ENCODE measurements at regions not wholly inside any gene's neighbourhood (a gene's known extent, or its start where the extent isn't known, plus 50 kb on each side); places are given as distances from the start of the nearest gene placed in this dataset.

- Histone ChIP-seq H3K9me3 (no peaks in the 10 kb centered on the region), H3K4me1 (peaks cover 0 to 7% (median 0%) of the 10 kb centered on the region in 4 donors), H3K27me3 (peaks cover 0 to 5% (median 0%) of the 10 kb centered on the region in 3 donors), H3K4me3 (no peak overlapping the region), H3K27ac (no peak overlapping the region), H3K36me3 (no peaks in the 10 kb centered on the region)
- peak in 1 of 2 donors; percentile 39 for DNase-seq
- TF ChIP-seq EP300 (IDR thresholded peaks at IDR 0.05) (no peak), POLR2AphosphoS5 (IDR thresholded peaks at IDR 0.05) (no peak), CTCF (IDR thresholded peaks at IDR 0.05) (peak in 2 of 7 experiments; percentile 38 to 40)
- intact Hi-C loops (cut with DNase I; ENCODE audit: low total_unique reads) = no loop called here
- WGBS, 5 donors = 34 to 42% (median 38%) methylated on average over 5 of the region's 5 CpGs
Measured at GRCh38 chr7:142557971-142558582, 191.2 kb upstream of the PRSS1 start.

DNA sequence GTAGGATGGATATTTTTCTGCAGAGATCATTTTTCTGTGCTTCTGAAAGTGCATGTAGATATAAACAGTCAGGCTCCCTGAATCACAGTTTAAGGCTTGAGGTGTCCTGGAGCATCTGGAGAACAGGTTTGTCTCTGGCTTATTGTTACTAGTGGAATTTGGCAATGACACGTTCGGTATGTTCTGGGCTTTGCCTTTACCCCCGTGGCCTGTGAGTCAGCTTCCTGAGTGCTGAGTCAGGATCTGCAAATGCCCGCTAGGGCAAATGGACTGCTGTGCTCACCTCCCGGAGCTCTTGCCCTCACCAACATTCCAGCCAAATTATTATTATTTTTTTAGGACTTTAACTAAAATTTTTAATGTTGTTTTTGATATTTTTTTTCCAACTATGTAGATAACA, 192.5 kb upstream of the PRSS1 start:
- H3K9me3 ChIP-seq = no peaks in the 10 kb centered on the region
- intact Hi-C loops (cut with DNase I; ENCODE audit: low total_unique reads) = no loop called here
- H3K4me3 ChIP-seq = no peak overlapping the region
- H3K27me3 ChIP-seq = peaks cover 0 to 5% (median 0%) of the 10 kb centered on the region in 3 donors
- DNase-seq = peak; percentile 10 to 38
- TF ChIP-seq POLR2AphosphoS5 (IDR thresholded peaks at IDR 0.05) (peak in 1 of 3 donors; percentile 29), CTCF (IDR thresholded peaks at IDR 0.05) (no peak), POLR2A (IDR thresholded peaks at IDR 0.05) (no peak)
- no peak overlapping the region for H3K27ac ChIP-seq
- H3K36me3 ChIP-seq = no peaks in the 10 kb centered on the region
- WGBS, 5 donors = 4 to 13% (median 10%) methylated on average over 5 of the region's 5 CpGs
- H3K4me1 ChIP-seq = peaks cover 0 to 7% (median 0%) of the 10 kb centered on the region in 4 donors

DNA sequence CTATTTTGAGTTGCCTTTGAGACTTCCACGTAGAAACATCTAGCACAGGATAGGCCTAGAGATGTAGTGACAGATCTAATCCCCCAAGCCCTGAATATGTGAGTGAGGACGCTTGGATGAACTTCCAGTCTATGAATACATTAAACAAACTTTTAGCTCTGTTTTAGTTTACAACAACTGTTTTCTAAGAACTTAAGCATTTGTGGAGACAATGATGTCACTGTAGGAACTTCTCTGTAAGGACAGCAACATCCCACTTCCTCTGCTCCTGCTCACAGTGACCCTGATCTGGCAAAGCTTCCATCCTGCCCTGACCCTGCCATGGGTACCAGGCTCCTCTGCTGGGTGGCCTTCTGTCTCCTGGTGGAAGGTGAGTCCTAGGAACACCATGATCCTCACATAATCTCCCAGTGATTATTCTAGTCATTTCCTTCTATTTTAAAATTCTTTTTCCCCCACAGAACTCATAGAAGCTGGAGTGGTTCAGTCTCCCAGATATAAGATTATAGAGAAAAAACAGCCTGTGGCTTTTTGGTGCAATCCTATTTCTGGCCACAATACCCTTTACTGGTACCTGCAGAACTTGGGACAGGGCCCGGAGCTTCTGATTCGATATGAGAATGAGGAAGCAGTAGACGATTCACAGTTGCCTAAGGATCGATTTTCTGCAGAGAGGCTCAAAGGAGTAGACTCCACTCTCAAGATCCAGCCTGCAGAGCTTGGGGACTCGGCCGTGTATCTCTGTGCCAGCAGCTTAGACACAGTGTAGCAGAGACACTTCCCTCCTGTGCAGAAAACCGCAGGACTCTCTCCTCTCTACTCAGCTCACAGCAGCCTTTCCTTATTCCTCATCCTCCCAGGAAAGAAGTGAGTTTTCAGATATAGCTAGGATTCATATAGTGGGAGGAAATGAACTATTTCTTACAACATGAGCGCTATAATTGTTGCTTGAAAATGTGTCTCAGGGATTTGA, 194.4 kb upstream of the PRSS1 start:
- Histone ChIP-seq H3K27me3 (peaks cover 0 to 5% (median 0%) of the 10 kb centered on the region in 3 donors), H3K36me3 (no peaks in the 10 kb centered on the region), H3K4me1 (peaks cover 0 to 7% (median 0%) of the 10 kb centered on the region in 4 donors), H3K9me3 (no peaks in the 10 kb centered on the region), H3K27ac (no peak overlapping the region), H3K4me3 (no peak overlapping the region)
- DNase-seq = no peak
- 64 to 72% (median 68%) methylated on average over 10 of the region's 10 CpGs for WGBS, 5 donors
- intact Hi-C loops (cut with DNase I; ENCODE audit: low total_unique reads) = no loop called here
- TF ChIP-seq POLR2A (IDR thresholded peaks at IDR 0.05) = no peak
- TF ChIP-seq EP300 (IDR thresholded peaks at IDR 0.05) = no peak
- no peak for TF ChIP-seq POLR2AphosphoS5 (IDR thresholded peaks at IDR 0.05)
- TF ChIP-seq CTCF (IDR thresholded peaks at IDR 0.05) = no peak

DNA sequence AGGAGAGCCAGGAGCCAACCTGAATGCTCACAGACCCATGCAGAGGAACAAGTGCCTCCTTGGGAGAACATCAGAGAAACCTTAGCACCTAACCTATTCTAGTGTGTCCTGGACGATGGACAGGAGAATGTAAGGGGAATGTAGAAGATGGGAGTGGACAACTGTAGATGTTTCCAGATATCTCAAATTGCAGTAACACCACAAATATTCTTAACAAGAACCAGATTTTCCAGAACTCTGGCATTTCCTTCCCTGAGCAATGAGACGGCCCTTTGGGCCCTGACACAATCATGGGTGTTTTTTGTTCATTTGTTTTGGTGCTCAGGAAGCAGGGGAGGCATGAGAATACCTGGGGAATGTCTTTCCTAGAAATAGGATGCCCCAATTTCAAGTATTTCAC, 196.1 kb upstream of the PRSS1 start:
- Histone ChIP-seq H3K4me1 (peaks cover 0 to 7% (median 0%) of the 10 kb centered on the region in 4 donors), H3K27me3 (peaks cover 0 to 3% (median 0%) of the 10 kb centered on the region in 3 donors), H3K36me3 (no peaks in the 10 kb centered on the region), H3K4me3 (no peak overlapping the region), H3K9me3 (no peaks in the 10 kb centered on the region), H3K27ac (no peak overlapping the region)
- intact Hi-C loops (cut with DNase I; ENCODE audit: low total_unique reads) = no loop called here
- DNase-seq = no peak
- TF ChIP-seq CTCF (IDR thresholded peaks at IDR 0.05) = no peak
- no peak for TF ChIP-seq POLR2AphosphoS5 (IDR thresholded peaks at IDR 0.05)
- no peak for TF ChIP-seq EP300 (IDR thresholded peaks at IDR 0.05)
- TF ChIP-seq POLR2A (IDR thresholded peaks at IDR 0.05) = no peak
- WGBS, 5 donors = 64 to 84% (median 71%) methylated on average over 2 of the region's 2 CpGs
